H9 (cell line): ENCODE measurements at regions not wholly inside any gene's neighbourhood (a gene's known extent, or its start where the extent isn't known, plus 50 kb on each side); places are given as distances from the start of the nearest gene placed in this dataset.

Source experiments
- DNase-seq: peaks from one replicate; pipeline ENCODE4 v3.0.0-alpha.2; 2017
- H2AFZ ChIP-seq: one replicate; pipeline ENCODE4 v1.6.1; 2013; ENCODE audit warnings: mild to moderate bottlenecking, low read length, control low read depth, moderate library complexity
- H2AK5ac ChIP-seq: 2 replicates; pipeline ENCODE4 v1.6.1; 2013; ENCODE audit warnings: low read length, control low read depth, mixed read lengths; ENCODE audit not compliant: insufficient read length
- H2BK120ac ChIP-seq: one replicate; pipeline ENCODE4 v1.6.1; 2013; ENCODE audit warnings: low read depth, mild to moderate bottlenecking, low read length, control low read depth, inconsistent platforms; ENCODE audit not compliant: poor library complexity, severe bottlenecking
- H2BK12ac ChIP-seq: 2 replicates; pipeline ENCODE4 v1.6.1; 2013; ENCODE audit warnings: low read length, control low read depth, mixed read lengths, low read depth; ENCODE audit not compliant: insufficient read length
- H2BK15ac ChIP-seq: 2 replicates; pipeline ENCODE4 v1.6.1; 2013; ENCODE audit warnings: low read depth, low read length, control low read depth
- H2BK20ac ChIP-seq: one replicate; pipeline ENCODE4 v1.6.1; 2013; ENCODE audit warnings: low read depth, mild to moderate bottlenecking, low read length, control low read depth, inconsistent platforms; ENCODE audit not compliant: poor library complexity, severe bottlenecking
- H2BK5ac ChIP-seq: 2 replicates; pipeline ENCODE4 v1.6.1; 2013; ENCODE audit warnings: low read length, control low read depth, mixed read lengths; ENCODE audit not compliant: insufficient read length
- H3K14ac ChIP-seq: 2 replicates; pipeline ENCODE4 v1.6.1; 2013; ENCODE audit warnings: low read length, control low read depth; ENCODE audit not compliant: insufficient read depth
- H3K18ac ChIP-seq: 2 replicates; pipeline ENCODE4 v1.6.1; 2013; ENCODE audit warnings: low read depth, mild to moderate bottlenecking, mixed read lengths, low read length, control low read depth; ENCODE audit not compliant: insufficient read length
- H3K23ac ChIP-seq: 2 replicates; pipeline ENCODE4 v1.6.1; 2013; ENCODE audit warnings: low read length, control low read depth, mixed read lengths, low read depth; ENCODE audit not compliant: insufficient read length
- H3K23me2 ChIP-seq: 2 replicates; pipeline ENCODE4 v1.6.1; 2013; ENCODE audit warnings: low read depth, mild to moderate bottlenecking, mixed read lengths, low read length, control low read depth; ENCODE audit not compliant: insufficient read length, poor library complexity, severe bottlenecking
- H3K27ac ChIP-seq: 2 replicates; pipeline ENCODE4 v1.5.1; 2013; ENCODE audit warnings: low read length, control low read depth, mixed read lengths, low read depth; ENCODE audit not compliant: insufficient read length
- H3K27me3 ChIP-seq: 2 replicates; pipeline ENCODE4 v1.6.1; 2013; ENCODE audit warnings: low read length, control low read depth, inconsistent platforms; ENCODE audit not compliant: insufficient read depth
- H3K4ac ChIP-seq: 2 replicates; pipeline ENCODE4 v1.6.1; 2013; ENCODE audit warnings: low read depth, mild to moderate bottlenecking, control low read depth, inconsistent platforms, low read length, moderate library complexity
- H3K4me1 ChIP-seq: 2 replicates; pipeline ENCODE4 v1.6.1; 2013; ENCODE audit warnings: low read length, control low read depth, inconsistent platforms; ENCODE audit not compliant: insufficient read depth
- H3K4me2 ChIP-seq: 2 replicates; pipeline ENCODE4 v1.6.1; 2013; ENCODE audit warnings: low read length, control low read depth, mixed read lengths; ENCODE audit not compliant: insufficient read length, insufficient read depth
- H3K56ac ChIP-seq: 2 replicates; pipeline ENCODE4 v1.6.1; 2013; ENCODE audit warnings: low read depth, mild to moderate bottlenecking, mixed read lengths, low read length, control low read depth; ENCODE audit not compliant: insufficient read length
- H3K79me1 ChIP-seq: 2 replicates; pipeline ENCODE4 v1.6.1; 2013; ENCODE audit warnings: low read depth, mild to moderate bottlenecking, moderate library complexity, low read length, control low read depth, inconsistent platforms; ENCODE audit not compliant: insufficient read depth, poor library complexity, severe bottlenecking
- H3K79me2 ChIP-seq: 2 replicates; pipeline ENCODE4 v1.6.1; 2013; ENCODE audit warnings: low read length, control low read depth, inconsistent platforms; ENCODE audit not compliant: insufficient read depth
- H3K9ac ChIP-seq: 2 replicates; pipeline ENCODE4 v1.6.1; 2013; ENCODE audit warnings: low read length, control low read depth, mixed read lengths; ENCODE audit not compliant: insufficient read length; ENCODE audit errors: extremely low read depth
- H3K9me3 ChIP-seq: one replicate; pipeline ENCODE4 v1.6.1; 2013; ENCODE audit warnings: low read depth, low read length, inconsistent platforms; ENCODE audit not compliant: control insufficient read depth
- H3T11ph ChIP-seq: one replicate; pipeline ENCODE4 v1.6.1; 2013; ENCODE audit warnings: mild to moderate bottlenecking, low read length, control low read depth, inconsistent platforms
- H4K20me1 ChIP-seq: one replicate; pipeline ENCODE4 v1.6.1; 2013; ENCODE audit not compliant: control insufficient read depth, insufficient read length, insufficient read depth
- H4K5ac ChIP-seq: 2 replicates; pipeline ENCODE4 v1.6.1; 2013; ENCODE audit warnings: low read depth, mild to moderate bottlenecking, mixed read lengths, low read length, control low read depth; ENCODE audit not compliant: insufficient read length
- H4K8ac ChIP-seq: replicated peaks from 2 replicates; pipeline ENCODE4 v1.6.1; 2013; ENCODE audit warnings: low read length, control low read depth, mixed read lengths, low read depth; ENCODE audit not compliant: insufficient read length
- H4K91ac ChIP-seq: 2 replicates; pipeline ENCODE4 v1.6.1; 2013; ENCODE audit warnings: low read depth, mild to moderate bottlenecking, moderate library complexity, mixed read lengths, low read length, control low read depth; ENCODE audit not compliant: insufficient read length
- H3K27ac Mint-ChIP-seq, 3 experiments: 2 replicates in 2 of 3; 3 replicates in 1 of 3; pipeline ENCODE4 v1.8.0; 2020 to 2021; ENCODE audit warnings: mixed read lengths in 3 of 3, mild to moderate bottlenecking in 1 of 3, moderate library complexity in 1 of 3
- H3K27me3 Mint-ChIP-seq: 2 replicates; pipeline ENCODE4 v1.8.0; 2021; ENCODE audit warnings: low read depth, mild to moderate bottlenecking, moderate library complexity, mixed read lengths
- H3K36me3 Mint-ChIP-seq, 3 experiments: 2 replicates in 2 of 3; 3 replicates in 1 of 3; pipeline ENCODE4 v1.8.0; 2020 to 2021; ENCODE audit warnings: low read depth in 3 of 3, mixed read lengths in 3 of 3; ENCODE audit not compliant: insufficient read depth in 1 of 3
- H3K4me1 Mint-ChIP-seq, 2 experiments: 2 replicates each; pipeline ENCODE4 v1.8.0; 2020; ENCODE audit warnings: mixed read lengths in 2 of 2
- H3K4me3 Mint-ChIP-seq, 2 experiments: 2 replicates in 1 of 2; 3 replicates in 1 of 2; pipeline ENCODE4 v1.8.0; 2020 to 2021; ENCODE audit warnings: mild to moderate bottlenecking in 2 of 2, mixed read lengths in 2 of 2, moderate library complexity in 1 of 2
- H3K9me3 Mint-ChIP-seq, 2 experiments: 2 replicates in 1 of 2; 3 replicates in 1 of 2; pipeline ENCODE4 v1.8.0; 2020; ENCODE audit warnings: mild to moderate bottlenecking in 2 of 2, mixed read lengths in 2 of 2, moderate library complexity in 1 of 2
- WGBS: extraction: QIAGEN DNeasy Blood & Tissue Kit; methylation state at CpG from one replicate; pipeline ENCODE4 v1.1.7; 2013; ENCODE audit warnings: missing lambda C conversion rate, low lambda C conversion rate, mixed read lengths; ENCODE audit not compliant: insufficient read length; ENCODE audit errors: extremely low coverage; 5-methylcytosine and 5-hydroxymethylcytosine counted together
- TF ChIP-seq, protein P1 (sequence below): fragments of 200-600 bp; sonication (generic); conservative IDR thresholded peaks from 3 replicates; pipeline ENCODE4 v1.8.0; 2021; ENCODE audit warnings: antibody characterized with exemption, mild to moderate bottlenecking

DNA sequence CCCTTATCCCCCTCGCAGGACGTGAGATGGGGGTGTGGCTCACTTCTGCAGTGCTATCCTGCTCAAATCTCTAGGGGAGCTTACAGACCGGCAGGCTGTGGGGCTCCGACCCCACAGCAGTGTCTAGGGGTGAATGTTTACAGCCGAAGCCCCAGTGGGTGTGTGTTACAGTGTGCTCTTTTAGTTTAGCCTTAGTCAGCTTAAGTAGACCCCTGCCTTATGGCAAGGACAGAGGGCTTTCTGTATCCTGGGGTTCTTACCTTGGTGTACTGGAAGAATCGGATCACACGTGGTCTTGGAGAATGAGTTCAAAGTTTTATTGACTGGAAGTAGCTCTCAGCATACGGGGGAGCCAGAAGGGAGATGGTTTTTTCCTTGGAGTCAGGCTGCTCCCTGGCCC, 348.2 kb upstream of the GYPC start:
- no peak overlapping the region for H4K8ac ChIP-seq
- H3T11ph ChIP-seq = no peak overlapping the region
- no peak for DNase-seq
- no peaks in the 10 kb centered on the region for H3K9me3 ChIP-seq
- H3K27ac ChIP-seq = no peak overlapping the region
- no peak overlapping the region for H3K4me2 ChIP-seq
- H3K4me1 ChIP-seq = peaks cover 11% of the 10 kb centered on the region; the same call in 1 of the 2 replicates
- no CpG with 5 or more reads among the region's 8 CpGs for WGBS
- no peak overlapping the region for H3K18ac ChIP-seq
- H2AFZ ChIP-seq = no peak overlapping the region
- no peaks in the 10 kb centered on the region for H3K23me2 ChIP-seq
- no peak overlapping the region for H3K4ac ChIP-seq
- H3K9ac ChIP-seq = no peak overlapping the region
- no peaks in the 10 kb centered on the region for H3K79me1 ChIP-seq
- no peaks in the 10 kb centered on the region for H4K20me1 ChIP-seq
- no peak overlapping the region for H2BK15ac ChIP-seq
- H4K91ac ChIP-seq = no peak overlapping the region
- no peak overlapping the region for H4K5ac ChIP-seq
- H2BK20ac ChIP-seq = no peak overlapping the region
- no peak overlapping the region for H3K23ac ChIP-seq
- Mint-ChIP-seq H3K4me3 (no peak overlapping the region), H3K4me1 (peaks cover 16 to 23% of the 10 kb centered on the region in 2 experiments), H3K36me3 (no peaks in the 10 kb centered on the region), H3K27ac (0 out of 7 replicates have a peak overlapping the region, but pooled peaks of 1 of the 3 experiments have one; percentile 52), H3K27me3 (no peaks in the 10 kb centered on the region), H3K9me3 (no peaks in the 10 kb centered on the region)
- no peaks in the 10 kb centered on the region for H3K79me2 ChIP-seq
- no peaks in the 10 kb centered on the region for H3K27me3 ChIP-seq
- H2AK5ac ChIP-seq = no peak overlapping the region
- H3K56ac ChIP-seq = no peak overlapping the region
- TF ChIP-seq, protein P1, sequence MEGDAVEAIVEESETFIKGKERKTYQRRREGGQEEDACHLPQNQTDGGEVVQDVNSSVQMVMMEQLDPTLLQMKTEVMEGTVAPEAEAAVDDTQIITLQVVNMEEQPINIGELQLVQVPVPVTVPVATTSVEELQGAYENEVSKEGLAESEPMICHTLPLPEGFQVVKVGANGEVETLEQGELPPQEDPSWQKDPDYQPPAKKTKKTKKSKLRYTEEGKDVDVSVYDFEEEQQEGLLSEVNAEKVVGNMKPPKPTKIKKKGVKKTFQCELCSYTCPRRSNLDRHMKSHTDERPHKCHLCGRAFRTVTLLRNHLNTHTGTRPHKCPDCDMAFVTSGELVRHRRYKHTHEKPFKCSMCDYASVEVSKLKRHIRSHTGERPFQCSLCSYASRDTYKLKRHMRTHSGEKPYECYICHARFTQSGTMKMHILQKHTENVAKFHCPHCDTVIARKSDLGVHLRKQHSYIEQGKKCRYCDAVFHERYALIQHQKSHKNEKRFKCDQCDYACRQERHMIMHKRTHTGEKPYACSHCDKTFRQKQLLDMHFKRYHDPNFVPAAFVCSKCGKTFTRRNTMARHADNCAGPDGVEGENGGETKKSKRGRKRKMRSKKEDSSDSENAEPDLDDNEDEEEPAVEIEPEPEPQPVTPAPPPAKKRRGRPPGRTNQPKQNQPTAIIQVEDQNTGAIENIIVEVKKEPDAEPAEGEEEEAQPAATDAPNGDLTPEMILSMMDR = no peak
- H2BK12ac ChIP-seq = no peak overlapping the region
- no peak overlapping the region for H2BK5ac ChIP-seq
- 0 out of 2 replicates have a peak overlapping the region, but pooled peaks have one; percentile 50 for H3K14ac ChIP-seq
- no peak overlapping the region for H2BK120ac ChIP-seq
